HG02938 (cell line): ENCODE measurements at regions not wholly inside any gene's neighbourhood (a gene's known extent, or its start where the extent isn't known, plus 50 kb on each side); places are given as distances from the start of the nearest gene placed in this dataset.

ENCODE experiments used
- ATAC-seq: cut with Tn5 transposase; IDR thresholded peaks from one replicate; pipeline ENCODE4 v1.9.1; 2021; ENCODE audit warnings: mild to moderate bottlenecking, moderate library complexity; ENCODE audit not compliant: unreplicated experiment

GRCh38 chr9:107992271-107992670, 502.7 kb upstream of the KLF4 start:
- no peak for ATAC-seq

- ATAC-seq, result no peak
These were observed 502.0 kb upstream of the KLF4 start for GRCh38 chr9:107991581-107991980.

- no peak for ATAC-seq
These were observed 500.0 kb upstream of the KLF4 start for GRCh38 chr9:107989544-107989943.

GRCh38 chr9:107989099-107989498, 499.5 kb upstream of the KLF4 start:
- ATAC-seq, result no peak

GRCh38 chr9:107984956-107985355, 495.4 kb upstream of the KLF4 start:
- ATAC-seq, result no peak

GRCh38 chr9:107983762-107984161, 494.2 kb upstream of the KLF4 start:
- ATAC-seq, result no peak

GRCh38 chr9:107983181-107983603, 493.6 kb upstream of the KLF4 start:
- ATAC-seq, result no peak

- no peak for ATAC-seq
These were observed 493.2 kb upstream of the KLF4 start for GRCh38 chr9:107982745-107983144.

- ATAC-seq, result no peak
These were observed 492.4 kb upstream of the KLF4 start for GRCh38 chr9:107982001-107982400.

- no peak for ATAC-seq
These were observed 491.4 kb upstream of the KLF4 start for GRCh38 chr9:107980984-107981383.

- ATAC-seq, result no peak
These were observed 487.2 kb upstream of the KLF4 start for GRCh38 chr9:107976767-107977166.

- no peak for ATAC-seq
These were observed 485.9 kb upstream of the KLF4 start for GRCh38 chr9:107975426-107976010.

GRCh38 chr9:107973451-107973850, 483.9 kb upstream of the KLF4 start:
- no peak for ATAC-seq

- ATAC-seq, result no peak
These were observed 482.8 kb upstream of the KLF4 start for GRCh38 chr9:107972346-107972745.

GRCh38 chr9:107971241-107971640, 481.7 kb upstream of the KLF4 start:
- ATAC-seq, result no peak

- no peak for ATAC-seq
These were observed 481.2 kb upstream of the KLF4 start for GRCh38 chr9:107970726-107971125.

- no peak for ATAC-seq
These were observed 480.2 kb upstream of the KLF4 start for GRCh38 chr9:107969727-107970126.

- no peak for ATAC-seq
These were observed 479.6 kb upstream of the KLF4 start for GRCh38 chr9:107969141-107969540.

GRCh38 chr9:107963246-107963645, 473.7 kb upstream of the KLF4 start:
- no peak for ATAC-seq

- no peak for ATAC-seq
These were observed 471.3 kb upstream of the KLF4 start for GRCh38 chr9:107960916-107961315.

GRCh38 chr9:107954312-107954711, 464.7 kb upstream of the KLF4 start:
- no peak for ATAC-seq

- no peak for ATAC-seq
These were observed 464.1 kb upstream of the KLF4 start for GRCh38 chr9:107953556-107954125.

- ATAC-seq, result no peak
These were observed 463.2 kb upstream of the KLF4 start for GRCh38 chr9:107952773-107953172.
